Upper lobe of left lung (tissue), 4 donors: ENCODE measurements at regions not wholly inside any gene's neighbourhood (a gene's known extent, or its start where the extent isn't known, plus 50 kb on each side); places are given as distances from the start of the nearest gene placed in this dataset.

Experiments used
- CTCF ChIP-seq, 6 experiments: fragments of 450-650 bp in 4 of 6; fragments of 200-600 bp in 2 of 6; sonication (generic) in 2 of 6; IDR thresholded peaks; one replicate each; pipeline ENCODE4 v1.5.1; 2016 to 2019; ENCODE audit warnings: antibody characterized with exemption in 6 of 6
- EP300 ChIP-seq, 4 donors: sonication (generic); formaldehyde crosslinking; IDR thresholded peaks; one replicate each; pipeline ENCODE4 v1.5.1; 2017; ENCODE audit warnings: antibody characterized with exemption in 4 of 4, control low read depth in 2 of 4
- POLR2A ChIP-seq, 4 donors: fragments of 450-650 bp; IDR thresholded peaks; one replicate each; pipeline ENCODE4 v1.5.1; 2016 to 2017; ENCODE audit warnings: antibody characterized with exemption in 4 of 4, mild to moderate bottlenecking in 2 of 4

DNA sequence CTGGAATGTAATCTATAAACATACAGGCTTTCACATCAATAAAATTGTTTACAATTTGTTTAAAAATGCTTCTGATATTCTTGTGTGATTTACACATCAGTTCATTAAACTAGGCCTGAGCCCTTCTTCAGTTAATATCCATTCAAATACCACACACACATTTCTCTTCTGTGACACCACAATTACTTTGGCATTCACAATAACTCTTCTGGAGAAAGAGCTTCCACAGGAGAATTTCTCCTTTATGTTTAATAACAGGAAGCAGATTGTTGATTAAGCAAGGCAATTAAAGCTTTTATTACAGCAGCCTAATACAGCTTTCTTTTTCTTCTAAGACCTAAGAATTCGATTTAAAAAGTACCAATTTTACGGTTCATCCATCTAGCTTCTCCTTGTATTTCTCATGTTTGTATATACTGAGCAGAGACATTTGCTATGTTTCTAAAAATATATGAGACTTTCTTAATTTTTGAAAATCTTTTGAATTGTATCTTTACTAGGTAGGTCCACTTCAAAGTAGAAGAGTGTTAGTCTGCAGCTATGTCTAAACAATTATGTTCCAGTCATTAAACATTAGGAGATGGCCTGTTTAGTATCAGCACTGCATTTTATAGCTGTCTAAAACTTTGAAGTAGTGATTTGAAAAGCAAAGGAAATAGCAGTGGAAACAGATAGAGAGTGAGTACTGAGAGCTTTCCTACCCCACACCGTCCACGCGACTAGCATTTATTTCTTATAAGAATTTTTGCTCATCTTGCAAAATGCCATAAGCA is 511.1 kb upstream of the UBE2E2 start:
- TF ChIP-seq CTCF (IDR thresholded peaks at IDR 0.05), result no peak
- no peak for TF ChIP-seq POLR2A (IDR thresholded peaks at IDR 0.05)
- TF ChIP-seq EP300 (IDR thresholded peaks at IDR 0.05), result no peak
